ENCODE measurements at regions not wholly inside any gene's neighbourhood (a gene's known extent, or its start where the extent isn't known, plus 50 kb on each side); places are given as distances from the start of the nearest gene placed in this dataset.

- TF ChIP-seq CTCF (IDR thresholded peaks at IDR 0.05) (no peak), POLR2A (IDR thresholded peaks at IDR 0.05) (no peak)
Measured at GRCh38 chr12:4120316-4120917, 153.1 kb upstream of the CCND2 start.
